GM12873 (cell line): ENCODE measurements at regions not wholly inside any gene's neighbourhood (a gene's known extent, or its start where the extent isn't known, plus 50 kb on each side); places are given as distances from the start of the nearest gene placed in this dataset.

Experiments
- CTCF ChIP-seq: IDR thresholded peaks from 2 replicates; pipeline ENCODE4 v1.5.1; 2012; ENCODE audit warnings: low read depth, mild to moderate bottlenecking, moderate library complexity, low read length, control low read depth; ENCODE audit not compliant: insufficient read depth; ENCODE audit errors: missing control alignments

GRCh38 chr4:171718665-171719064, 94.5 kb upstream of the GALNTL6 start:
- no peak for TF ChIP-seq CTCF

GRCh38 chr4:171718069-171718468, 95.1 kb upstream of the GALNTL6 start:
- TF ChIP-seq CTCF: no peak

GRCh38 chr4:171717231-171717741, 95.9 kb upstream of the GALNTL6 start:
- TF ChIP-seq CTCF: no peak

GRCh38 chr4:171715973-171716372, 97.2 kb upstream of the GALNTL6 start:
- no peak for TF ChIP-seq CTCF

GRCh38 chr4:171714791-171715454, 98.3 kb upstream of the GALNTL6 start:
- no peak for TF ChIP-seq CTCF

- TF ChIP-seq CTCF: no peak
Measured at GRCh38 chr4:171710743-171711142, 102.5 kb upstream of the GALNTL6 start.

GRCh38 chr4:171676555-171677215, 136.5 kb upstream of the GALNTL6 start:
- TF ChIP-seq CTCF: no peak
